Suppressor macrophage (primary cell): ENCODE measurements at regions not wholly inside any gene's neighbourhood (a gene's known extent, or its start where the extent isn't known, plus 50 kb on each side); places are given as distances from the start of the nearest gene placed in this dataset.
"Not testable (repeated sequence)": the region's sequence is repeated elsewhere in the genome, so short reads cannot be mapped to it uniquely, and the experiment has no call there.

ENCODE experiments used
- DNase-seq, 4 experiments: peaks; one replicate each; pipeline ENCODE4 v3.0.0-alpha.2; 2020 to 2022

DNA sequence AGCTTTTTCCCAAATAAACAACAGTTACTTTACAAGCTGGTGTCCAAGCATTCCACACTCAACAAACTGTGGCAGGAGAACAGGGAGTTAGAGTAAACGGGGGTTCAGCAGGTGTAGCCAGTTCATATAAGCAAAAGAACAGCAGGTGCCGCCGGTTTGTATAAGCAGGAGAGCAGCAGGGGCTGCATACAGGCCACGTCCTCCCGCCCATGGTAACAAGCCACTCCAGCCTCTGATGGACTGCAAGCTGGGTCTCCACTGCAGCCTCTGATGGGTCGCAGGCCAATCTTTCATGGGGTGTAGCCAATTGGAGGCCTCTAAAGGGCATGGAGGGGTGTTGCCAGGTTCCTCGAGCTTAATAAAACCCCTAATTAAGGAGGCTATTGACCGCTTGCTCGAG lies 189.3 kb downstream of the ANKRD30B start:
- no peak for DNase-seq

DNA sequence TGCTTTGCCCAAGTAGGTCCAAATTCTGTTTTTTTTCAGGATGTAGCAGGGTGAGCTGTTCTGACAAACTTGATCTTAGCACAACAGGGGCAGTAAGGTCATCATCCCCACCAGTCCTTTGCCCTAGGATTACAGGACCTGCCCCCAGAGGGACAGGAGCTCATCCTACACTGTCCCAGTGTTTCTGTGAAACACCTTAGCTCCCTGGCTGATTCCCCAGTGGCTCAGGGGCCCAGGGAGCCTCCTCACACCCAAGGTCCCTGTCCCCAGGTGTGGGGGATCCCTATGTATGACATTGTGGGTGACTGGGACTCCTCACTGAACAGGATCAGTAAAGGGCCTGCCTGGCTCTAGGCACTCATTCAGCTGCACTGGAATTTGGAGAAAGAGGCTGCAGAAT lies 191.2 kb downstream of the ANKRD30B start:
- DNase-seq: no peak

- not testable (repeated sequence) for DNase-seq
Measured at GRCh38 chr18:14940106-14940505, 192.1 kb downstream of the ANKRD30B start.

- DNase-seq: no peak
Measured at GRCh38 chr18:14940735-14941134, 192.8 kb downstream of the ANKRD30B start.

- DNase-seq: no peak
Measured at GRCh38 chr18:14941256-14941655, 193.3 kb downstream of the ANKRD30B start.

DNA sequence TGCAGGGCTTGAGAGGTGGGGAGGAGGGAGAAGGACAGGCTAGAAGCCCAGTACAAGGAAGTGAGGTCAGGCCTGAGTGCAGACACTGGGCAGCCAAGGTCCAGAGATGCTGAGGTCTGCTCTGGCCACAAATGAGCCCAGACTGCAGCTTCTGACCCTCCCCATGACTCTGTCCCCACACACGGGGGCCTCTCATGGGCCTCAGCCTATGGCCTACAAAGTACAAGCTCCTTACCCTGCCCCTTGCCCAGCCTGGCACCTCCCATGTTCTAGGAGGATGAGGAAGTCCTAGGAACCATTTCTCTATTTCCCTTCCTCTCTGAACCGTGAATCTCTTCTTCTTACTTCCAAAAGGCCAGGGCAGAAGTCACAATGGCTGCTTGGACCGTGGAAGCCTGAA lies 193.8 kb downstream of the ANKRD30B start:
- no peak for DNase-seq

GRCh38 chr18:14942275-14942674 lies 194.3 kb downstream of the ANKRD30B start:
- DNase-seq: no peak

- no peak for DNase-seq
Measured at GRCh38 chr18:14943486-14943885, 195.5 kb downstream of the ANKRD30B start.

- DNase-seq: no peak
Measured at GRCh38 chr18:14943967-14944636, 196.1 kb downstream of the ANKRD30B start.

GRCh38 chr18:14944838-14945237 lies 196.9 kb downstream of the ANKRD30B start:
- no peak for DNase-seq

GRCh38 chr18:14945286-14945685 lies 197.3 kb downstream of the ANKRD30B start:
- DNase-seq: no peak

GRCh38 chr18:14945984-14946383 lies 198.0 kb downstream of the ANKRD30B start:
- no peak for DNase-seq

GRCh38 chr18:14946741-14947470 lies 198.9 kb downstream of the ANKRD30B start:
- DNase-seq: not testable (repeated sequence)

DNA sequence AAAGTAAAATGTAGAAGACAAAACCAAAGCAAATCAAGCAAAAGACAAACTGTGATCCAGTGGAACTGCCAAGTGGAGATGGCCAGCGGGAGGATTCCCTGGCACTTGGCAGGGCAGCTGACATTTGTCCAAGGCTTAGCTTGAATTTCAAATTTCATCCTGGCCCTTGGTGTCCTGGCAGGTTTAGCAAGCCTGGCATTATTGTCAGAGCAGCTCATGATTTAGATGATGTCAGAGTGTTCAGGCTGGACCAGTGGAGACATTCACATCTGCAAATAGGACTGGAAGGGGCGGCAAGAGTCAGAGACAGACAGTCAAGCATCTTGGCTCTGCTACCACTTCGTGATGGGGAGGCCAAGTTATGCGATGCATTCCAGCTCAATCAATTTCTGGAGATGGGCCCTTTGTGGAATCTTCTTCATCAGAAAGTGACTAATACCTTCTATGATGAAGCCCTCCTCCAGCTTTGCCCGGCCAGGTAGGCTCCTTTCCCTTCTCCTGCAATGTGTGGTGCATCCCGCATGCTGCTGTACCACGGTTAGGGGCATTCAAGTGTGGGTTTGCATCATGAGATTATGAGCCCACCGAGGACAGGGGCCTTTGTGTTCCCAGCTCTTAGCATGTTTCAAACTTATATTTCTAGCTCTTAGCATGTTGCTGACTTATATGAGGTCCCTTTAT lies 199.7 kb downstream of the ANKRD30B start:
- DNase-seq: no peak

DNA sequence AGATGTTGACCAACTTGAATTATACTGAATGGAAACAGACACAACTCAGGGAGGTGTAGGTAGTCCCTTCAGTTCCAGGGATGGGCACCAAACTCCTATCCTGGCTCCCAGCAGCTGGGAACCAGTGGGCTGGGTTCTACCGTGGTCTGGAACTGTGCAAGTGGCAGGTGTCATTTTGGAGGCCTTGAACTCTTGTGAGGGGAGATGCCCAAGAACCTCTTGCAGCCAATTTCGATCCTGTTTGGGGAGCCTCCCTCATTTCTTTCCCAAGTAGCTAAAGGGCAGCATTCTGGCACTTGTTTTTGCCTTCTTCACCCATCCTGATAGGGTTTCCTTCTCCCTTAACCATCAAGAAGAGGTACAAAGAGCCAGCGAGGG lies 200.2 kb downstream of the ANKRD30B start:
- no peak for DNase-seq

DNA sequence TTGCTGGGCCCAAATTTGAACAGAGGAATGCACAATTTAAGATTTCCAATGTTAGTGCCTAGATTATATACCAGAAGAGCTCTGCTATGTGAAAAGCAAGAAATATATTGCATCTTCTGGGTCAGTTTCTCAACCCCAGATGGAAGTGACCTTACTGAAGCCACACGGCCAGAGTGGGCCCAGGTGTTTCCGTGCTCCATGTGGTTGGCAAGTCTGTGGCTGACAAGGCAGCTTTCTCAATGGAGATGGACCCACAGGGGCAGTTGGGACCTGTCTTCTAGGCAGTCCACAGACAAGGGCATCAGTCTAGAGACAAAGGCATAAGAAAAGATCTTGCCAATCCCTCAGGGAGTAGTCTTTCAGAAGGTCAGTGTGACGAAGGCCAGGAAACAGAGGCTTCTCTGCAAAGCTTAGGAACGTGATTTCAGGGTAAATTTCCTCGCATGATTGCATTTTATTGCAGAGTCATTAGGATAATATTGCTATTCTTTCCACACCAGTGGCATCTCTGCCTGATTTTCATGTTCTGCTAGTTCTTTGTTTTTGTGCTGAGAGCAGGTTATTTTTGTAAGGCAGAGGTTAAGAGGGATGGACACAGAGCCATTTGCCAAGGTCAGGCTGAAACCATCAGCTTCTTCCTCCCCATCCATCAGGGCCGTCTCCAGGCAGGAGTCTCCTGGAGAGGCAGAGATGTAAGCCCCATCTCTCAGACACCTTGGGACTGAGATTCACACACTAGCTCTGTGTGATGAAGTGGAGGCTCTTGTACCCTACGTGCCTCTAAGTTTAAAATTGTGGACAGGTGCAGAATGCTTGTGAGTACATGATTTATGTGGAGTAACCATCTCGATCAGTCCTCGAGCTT lies 202.1 kb downstream of the ANKRD30B start:
- no peak for DNase-seq

- DNase-seq: not testable (repeated sequence)
Measured at GRCh38 chr18:14952444-14953077, 204.6 kb downstream of the ANKRD30B start.

DNA sequence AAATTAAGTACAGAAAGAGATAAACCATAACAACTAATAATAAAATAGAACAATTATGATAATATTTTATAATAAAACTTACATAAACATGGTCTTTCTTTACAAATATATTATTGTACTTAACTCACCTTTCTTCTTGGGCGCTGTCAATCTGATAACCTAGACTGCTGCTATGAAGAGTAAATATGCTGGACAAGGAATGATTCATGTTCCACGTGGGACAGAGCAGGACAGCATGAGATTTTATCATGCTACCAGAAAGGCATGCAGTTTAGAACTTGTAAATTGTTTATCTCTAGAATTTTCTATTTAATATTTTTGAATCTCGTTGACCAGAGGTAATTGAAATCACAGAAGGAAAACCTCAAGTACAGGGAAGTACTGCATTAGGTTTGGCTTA lies 210.7 kb downstream of the ANKRD30B start:
- no peak for DNase-seq

DNA sequence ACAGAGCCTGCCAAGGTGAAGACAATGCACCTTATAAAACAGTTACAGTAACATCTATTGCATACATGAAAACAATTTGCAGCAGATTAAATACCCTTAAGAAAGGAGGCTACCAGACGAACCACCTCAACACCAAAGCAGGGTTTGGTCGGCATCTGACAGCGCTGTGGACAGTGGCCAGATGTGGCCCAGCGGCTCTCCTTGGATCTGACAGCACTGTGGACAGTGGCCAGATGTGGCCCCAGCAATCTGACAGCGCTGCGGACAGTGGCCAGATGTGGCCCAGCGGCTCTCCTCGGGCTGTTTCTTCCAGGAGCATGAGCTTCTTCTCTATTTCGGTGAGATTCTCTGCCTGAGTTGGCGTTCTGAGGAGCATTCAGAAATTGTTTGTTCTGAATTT lies 211.6 kb downstream of the ANKRD30B start:
- no peak for DNase-seq

DNA sequence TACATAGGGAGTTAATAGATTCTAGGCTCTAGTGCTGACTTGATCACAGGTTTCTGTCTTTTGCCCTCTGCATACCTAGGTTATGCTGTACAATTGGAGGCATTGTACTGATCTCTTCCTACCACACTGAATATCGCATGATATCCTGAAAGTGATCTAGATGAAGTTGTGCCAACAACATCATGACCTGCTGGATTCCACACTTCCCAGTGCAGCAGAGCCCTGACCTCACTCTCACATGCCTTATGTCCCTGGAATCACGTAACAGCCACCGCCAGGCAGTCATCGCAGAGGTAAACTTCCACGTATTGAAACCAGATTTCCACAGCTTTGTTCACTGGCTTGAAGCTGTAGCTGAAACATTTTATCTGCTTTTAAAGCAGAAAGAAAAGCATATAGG lies 214.0 kb downstream of the ANKRD30B start:
- DNase-seq: no peak

DNA sequence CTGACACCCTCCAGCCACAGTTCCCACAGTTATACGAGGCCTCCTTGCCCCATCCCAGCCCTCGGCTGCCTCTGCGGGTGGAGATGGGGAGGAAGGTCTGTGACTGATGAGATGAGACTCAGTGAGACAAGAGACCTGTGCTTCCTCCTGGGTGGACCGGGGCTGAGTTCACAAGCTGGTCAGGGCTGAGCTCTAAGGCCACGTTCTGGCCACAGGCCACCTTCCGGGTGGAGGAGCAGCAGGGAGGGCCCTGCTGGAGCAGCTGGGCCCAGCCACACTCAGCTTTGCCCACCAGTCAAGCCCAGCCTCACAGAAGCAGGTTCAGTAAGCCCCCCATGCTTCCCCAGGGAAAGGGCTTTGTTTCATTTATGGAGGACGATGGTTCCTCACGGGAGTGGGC lies 214.7 kb downstream of the ANKRD30B start:
- DNase-seq: no peak

GRCh38 chr18:14963246-14963645 lies 215.3 kb downstream of the ANKRD30B start:
- no peak for DNase-seq
